ENCODE measurements at regions not wholly inside any gene's neighbourhood (a gene's known extent, or its start where the extent isn't known, plus 50 kb on each side); places are given as distances from the start of the nearest gene placed in this dataset.

- TF ChIP-seq, protein P1, sequence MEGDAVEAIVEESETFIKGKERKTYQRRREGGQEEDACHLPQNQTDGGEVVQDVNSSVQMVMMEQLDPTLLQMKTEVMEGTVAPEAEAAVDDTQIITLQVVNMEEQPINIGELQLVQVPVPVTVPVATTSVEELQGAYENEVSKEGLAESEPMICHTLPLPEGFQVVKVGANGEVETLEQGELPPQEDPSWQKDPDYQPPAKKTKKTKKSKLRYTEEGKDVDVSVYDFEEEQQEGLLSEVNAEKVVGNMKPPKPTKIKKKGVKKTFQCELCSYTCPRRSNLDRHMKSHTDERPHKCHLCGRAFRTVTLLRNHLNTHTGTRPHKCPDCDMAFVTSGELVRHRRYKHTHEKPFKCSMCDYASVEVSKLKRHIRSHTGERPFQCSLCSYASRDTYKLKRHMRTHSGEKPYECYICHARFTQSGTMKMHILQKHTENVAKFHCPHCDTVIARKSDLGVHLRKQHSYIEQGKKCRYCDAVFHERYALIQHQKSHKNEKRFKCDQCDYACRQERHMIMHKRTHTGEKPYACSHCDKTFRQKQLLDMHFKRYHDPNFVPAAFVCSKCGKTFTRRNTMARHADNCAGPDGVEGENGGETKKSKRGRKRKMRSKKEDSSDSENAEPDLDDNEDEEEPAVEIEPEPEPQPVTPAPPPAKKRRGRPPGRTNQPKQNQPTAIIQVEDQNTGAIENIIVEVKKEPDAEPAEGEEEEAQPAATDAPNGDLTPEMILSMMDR (IDR thresholded peaks at IDR 0.05) = no peak
- TF ChIP-seq POLR2A (IDR thresholded peaks at IDR 0.05) = no peak
Measured at GRCh38 chr10:47115322-47115721, 184.7 kb upstream of the GDF10 start.

All from lower leg skin (tissue), 3 donors.